Stimulated activated CD8-positive, alpha-beta memory T cell treated with anti-CD3 and anti-CD28 coated beads, Interleukin-7, amount 100 ng/mL, for 4 hours (primary cell): ENCODE measurements at regions not wholly inside any gene's neighbourhood (a gene's known extent, or its start where the extent isn't known, plus 50 kb on each side); places are given as distances from the start of the nearest gene placed in this dataset.
"Not testable (repeated sequence)": the region's sequence is repeated elsewhere in the genome, so short reads cannot be mapped to it uniquely, and the experiment has no call there.

ENCODE experiments used
- DNase-seq, 2 donors: peaks; one replicate each; pipeline ENCODE4 v3.0.0-alpha.2; 2020; ENCODE audit warnings: low read depth in 2 of 2

- DNase-seq = no peak
These were observed 707.9 kb downstream of the AACS start for GRCh38 chr12:125773033-125773640.

DNA sequence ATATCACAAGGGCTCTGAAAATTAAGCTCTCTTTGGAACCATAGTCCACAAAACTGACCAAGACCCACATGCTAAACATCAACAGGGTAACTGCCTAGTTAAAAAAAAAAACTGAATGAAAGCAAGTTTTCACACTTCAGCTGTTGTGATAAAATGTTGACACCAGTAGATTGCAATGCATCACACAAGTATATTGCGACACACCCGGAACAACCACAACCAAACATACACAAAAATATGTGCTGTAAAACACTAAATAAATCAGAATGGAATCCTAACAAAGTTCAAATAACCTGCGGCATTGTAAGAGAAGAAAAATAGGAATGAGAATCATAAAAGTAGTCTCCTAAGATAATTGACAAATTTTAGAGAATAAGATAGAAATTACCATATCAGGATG, 710.3 kb downstream of the AACS start:
- DNase-seq = no peak

DNA sequence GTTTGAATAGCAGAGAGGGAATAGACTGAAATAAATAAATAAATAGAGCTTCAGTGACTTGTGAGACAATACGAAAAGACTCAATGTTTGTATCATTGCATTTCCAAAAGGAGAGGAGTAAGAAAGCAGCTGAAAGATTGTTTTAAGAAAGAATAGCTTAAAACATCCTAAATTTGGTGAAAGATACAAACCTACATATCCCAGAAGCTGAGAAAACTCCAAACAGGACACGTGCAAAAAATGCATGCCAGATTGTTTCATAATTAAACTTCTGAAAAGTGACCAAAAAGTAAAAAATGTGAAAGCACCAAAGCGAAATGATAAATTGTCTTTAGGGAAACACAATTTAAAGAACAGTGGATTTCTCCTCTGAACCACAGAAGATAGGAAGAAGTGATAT, 711.0 kb downstream of the AACS start:
- DNase-seq = no peak

- DNase-seq = no peak
These were observed 720.9 kb downstream of the AACS start for GRCh38 chr12:125786143-125786542.

DNA sequence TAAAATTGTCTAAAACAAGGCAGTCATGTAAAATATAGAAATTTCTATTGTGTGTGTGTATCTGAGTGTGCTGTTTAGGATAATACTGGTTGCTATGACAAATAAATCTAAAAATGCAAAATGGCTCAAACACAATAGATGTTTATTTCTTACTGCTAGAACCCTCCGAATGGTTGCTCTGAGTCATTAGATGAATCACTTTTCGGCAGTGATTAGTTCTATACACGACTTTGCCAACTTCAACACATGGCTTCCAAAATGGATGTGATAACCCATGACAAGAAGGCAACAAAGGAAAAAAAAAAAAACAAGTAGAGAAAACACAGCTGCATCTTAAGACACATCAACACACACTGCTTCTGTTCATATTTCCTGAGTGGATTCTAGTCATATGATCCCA, 729.2 kb downstream of the AACS start:
- no peak for DNase-seq

DNA sequence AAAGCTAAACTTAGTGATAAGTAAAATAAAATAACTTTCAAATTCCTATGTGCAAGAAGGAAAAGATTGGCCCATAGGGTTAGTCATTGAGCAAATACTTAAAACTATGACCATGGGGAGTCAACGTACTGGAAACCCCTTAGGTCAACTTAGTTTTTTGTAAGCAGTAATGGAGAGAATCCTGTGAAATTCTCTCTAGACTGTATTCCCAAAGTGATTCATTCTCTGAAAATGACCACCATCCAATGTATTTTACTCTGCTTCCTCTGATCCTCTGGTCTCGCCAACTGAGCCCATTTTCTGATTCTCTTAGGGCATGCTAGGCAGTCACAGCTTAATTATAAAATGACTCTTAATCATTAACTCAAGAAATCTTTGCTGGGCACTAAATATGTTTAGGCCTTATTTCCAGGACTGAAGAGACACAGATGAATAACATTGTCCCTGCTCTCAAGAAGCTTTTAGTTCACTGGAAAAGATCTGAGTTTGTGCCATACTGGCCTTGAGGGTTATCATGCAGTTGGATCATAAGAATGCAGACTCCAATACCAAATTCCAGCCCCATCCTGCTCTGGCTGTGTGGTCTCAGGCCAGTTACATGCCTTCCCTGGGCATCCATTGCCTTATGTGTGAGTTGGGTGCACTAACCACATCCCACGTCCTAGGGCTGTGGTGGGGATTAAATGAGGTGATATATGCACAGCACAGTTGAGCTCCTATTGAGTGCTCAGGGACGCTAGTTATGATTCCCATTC, 732.4 kb downstream of the AACS start:
- DNase-seq = no peak

- no peak for DNase-seq
These were observed 739.4 kb downstream of the AACS start for GRCh38 chr12:125804660-125805059.

GRCh38 chr12:125824276-125824675, 759.0 kb downstream of the AACS start:
- DNase-seq = no peak

DNA sequence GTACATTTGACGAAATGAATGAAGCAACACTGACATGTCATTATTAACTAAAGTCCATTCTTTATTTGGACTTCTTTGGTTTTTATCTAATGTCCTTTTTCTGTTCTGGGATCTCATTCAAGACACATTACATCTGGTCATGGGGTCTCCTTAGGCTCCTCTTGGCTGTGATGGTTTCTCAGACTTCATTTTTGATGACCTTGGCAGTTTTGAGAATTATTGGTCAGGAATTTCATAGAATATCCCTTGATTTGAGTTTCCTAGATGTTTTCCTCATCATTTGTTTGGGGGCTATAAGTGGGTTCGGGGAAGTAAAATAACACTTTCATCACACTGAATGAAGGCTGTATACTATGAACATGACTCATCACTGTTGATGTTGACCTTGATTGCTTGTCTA, 770.6 kb downstream of the AACS start:
- no peak for DNase-seq

DNA sequence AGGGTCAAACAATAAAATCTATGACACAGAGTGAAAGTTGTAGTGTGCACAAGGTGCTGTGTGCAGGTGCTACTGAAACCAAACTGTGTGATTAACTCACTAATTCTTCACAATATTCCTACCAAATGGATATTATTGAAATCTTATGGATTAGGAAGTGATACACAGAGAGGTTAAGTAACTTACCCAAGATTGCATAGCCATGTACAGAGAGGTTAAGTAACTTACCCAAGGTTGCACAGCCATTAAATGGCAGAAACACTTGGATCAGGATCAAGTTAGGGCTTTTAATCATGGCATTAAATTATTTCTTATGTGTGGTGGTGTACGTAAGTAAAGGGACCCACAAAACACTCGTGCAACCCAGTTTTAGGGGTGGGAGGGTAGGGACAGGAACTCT, 771.4 kb downstream of the AACS start:
- DNase-seq = no peak

- no peak for DNase-seq
These were observed 776.1 kb downstream of the AACS start for GRCh38 chr12:125841332-125841731.

DNA sequence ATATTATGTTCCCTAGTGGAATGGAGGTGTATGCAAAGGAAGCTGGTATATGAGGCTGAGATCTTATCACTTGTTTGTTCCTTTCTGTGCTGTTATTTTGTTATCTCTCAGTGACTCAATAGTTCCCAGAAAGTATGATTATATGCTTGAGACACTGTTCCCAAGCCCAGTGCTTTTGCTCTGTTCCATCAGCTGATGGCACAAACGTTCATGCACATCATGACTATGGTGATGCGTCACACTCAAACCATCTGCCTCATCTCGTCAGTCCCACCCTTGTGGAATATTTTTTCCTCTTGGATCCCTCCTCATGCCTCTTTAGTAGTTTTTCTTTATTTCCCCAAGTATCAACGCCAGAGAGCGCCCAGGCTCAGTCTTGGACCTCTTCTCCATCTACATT, 786.9 kb downstream of the AACS start:
- no peak for DNase-seq

- no peak for DNase-seq
These were observed 787.4 kb downstream of the AACS start for GRCh38 chr12:125852679-125853078.

DNA sequence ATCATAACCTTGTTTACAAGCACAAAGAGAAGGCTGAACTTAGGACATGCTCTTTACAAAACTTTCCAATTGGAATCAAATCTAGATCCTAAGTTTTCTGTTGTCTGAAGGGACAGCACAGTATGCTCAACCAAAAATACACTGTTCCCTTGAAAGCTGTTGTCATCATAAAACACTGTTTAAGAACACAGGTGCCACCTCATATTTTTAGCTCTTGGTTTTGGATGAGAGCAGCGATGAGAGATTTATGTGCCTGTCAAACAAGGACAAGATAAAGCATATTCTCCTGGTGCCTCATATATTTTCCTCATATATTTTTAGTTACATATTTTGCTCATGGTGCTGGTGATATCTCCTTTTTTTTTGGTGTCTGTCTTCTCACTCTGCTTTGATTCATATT, 788.4 kb downstream of the AACS start:
- no peak for DNase-seq

DNA sequence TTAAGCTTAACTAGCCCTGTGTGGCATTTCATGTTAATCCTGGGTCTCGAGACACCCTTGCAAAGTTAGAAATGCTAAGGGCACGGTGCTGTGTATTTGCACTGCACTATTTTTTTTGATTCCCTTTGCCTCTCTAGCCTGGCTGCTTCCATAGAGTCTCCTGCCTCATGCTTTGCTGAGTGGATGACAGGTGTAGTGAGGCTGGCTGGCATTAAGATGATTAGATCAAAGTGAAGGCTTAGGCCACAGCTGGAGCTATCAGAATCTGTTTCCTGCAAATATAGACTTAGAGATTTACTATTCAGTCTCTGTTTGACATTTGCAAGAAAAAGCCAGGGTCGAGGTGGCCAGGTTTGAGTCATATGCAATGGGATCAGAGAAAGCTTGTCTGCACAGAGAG, 791.1 kb downstream of the AACS start:
- DNase-seq = no peak

GRCh38 chr12:125856896-125857295, 791.7 kb downstream of the AACS start:
- DNase-seq = no peak

DNA sequence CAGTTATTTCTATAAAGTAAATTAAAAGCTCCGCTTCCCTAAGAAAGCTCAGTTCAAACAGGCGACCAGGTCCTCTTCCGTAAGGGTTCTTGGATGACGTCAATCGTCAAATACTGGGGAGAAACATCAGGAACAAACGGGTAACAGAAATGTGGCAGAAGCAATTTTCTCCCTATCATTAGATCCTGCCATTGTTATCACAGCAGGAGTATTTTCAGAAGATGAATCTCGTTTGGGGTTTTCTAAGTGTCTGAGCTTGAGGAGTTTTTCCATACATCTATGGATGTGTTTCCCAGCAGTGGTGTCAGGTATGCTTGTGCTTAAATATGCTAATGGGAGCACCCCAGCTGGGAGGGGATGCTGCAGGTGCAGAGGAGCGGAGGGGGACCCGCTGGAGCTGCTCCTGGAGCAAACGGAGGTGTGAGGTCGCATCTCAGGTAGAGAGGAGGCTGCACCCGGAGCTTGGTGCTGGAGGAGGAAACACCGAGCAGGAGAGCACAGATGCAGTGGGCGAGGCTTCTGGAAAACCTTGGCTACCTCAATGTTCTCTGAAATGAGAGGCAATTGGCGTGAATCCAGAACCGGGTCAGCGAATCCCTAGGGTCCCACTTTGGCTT, 795.5 kb downstream of the AACS start:
- no peak for DNase-seq

GRCh38 chr12:125861299-125862281, 796.4 kb downstream of the AACS start:
- no peak for DNase-seq

DNA sequence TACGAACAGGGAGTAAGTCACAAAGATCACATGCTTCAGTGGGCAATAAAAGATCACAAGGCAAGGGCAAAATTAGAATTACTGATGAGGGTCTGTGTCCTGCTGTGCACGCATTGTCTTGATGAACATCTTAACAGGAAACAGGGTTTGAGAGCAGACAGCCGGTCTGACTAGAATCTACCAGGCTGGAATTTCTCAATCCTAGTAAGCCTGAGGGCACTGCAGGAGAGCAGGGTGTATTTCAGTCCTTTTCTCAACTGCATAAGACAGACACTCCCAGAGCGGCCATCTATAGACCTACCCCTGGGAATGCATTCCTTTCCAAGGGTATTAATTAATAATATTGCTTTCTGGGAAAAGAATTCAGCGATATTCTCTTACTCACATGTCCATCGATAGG, 800.0 kb downstream of the AACS start:
- DNase-seq = not testable (repeated sequence)

- no peak for DNase-seq
These were observed 806.8 kb downstream of the AACS start for GRCh38 chr12:125871811-125872594.

DNA sequence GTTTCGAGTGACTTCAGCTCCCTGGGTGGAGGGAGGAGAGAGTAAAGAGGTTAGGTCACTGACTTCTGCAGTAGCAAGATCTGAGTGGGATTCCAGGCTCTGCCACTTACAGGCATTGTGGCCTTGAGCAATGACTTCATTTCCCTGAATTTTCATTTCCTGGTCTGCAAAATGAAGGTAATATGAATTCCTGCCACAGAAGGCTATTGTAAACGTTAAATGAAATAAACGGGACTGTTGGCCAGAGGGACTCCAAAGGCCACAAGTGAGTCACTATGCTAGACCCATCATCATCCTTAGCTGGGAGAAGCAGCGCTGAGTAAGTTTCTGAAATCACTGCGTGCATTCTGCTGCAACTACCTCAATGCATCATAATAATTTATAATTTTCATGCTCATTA, 807.8 kb downstream of the AACS start:
- DNase-seq = no peak
